H9 (cell line): ENCODE measurements at regions not wholly inside any gene's neighbourhood (a gene's known extent, or its start where the extent isn't known, plus 50 kb on each side); places are given as distances from the start of the nearest gene placed in this dataset.

Experiments
- DNase-seq: peaks from one replicate; pipeline ENCODE4 v3.0.0-alpha.2; 2017
- H2AFZ ChIP-seq: one replicate; pipeline ENCODE4 v1.6.1; 2013; ENCODE audit warnings: mild to moderate bottlenecking, low read length, control low read depth, moderate library complexity
- H2AK5ac ChIP-seq: 2 replicates; pipeline ENCODE4 v1.6.1; 2013; ENCODE audit warnings: low read length, control low read depth, mixed read lengths; ENCODE audit not compliant: insufficient read length
- H2BK120ac ChIP-seq: one replicate; pipeline ENCODE4 v1.6.1; 2013; ENCODE audit warnings: low read depth, mild to moderate bottlenecking, low read length, control low read depth, inconsistent platforms; ENCODE audit not compliant: poor library complexity, severe bottlenecking
- H2BK12ac ChIP-seq: 2 replicates; pipeline ENCODE4 v1.6.1; 2013; ENCODE audit warnings: low read length, control low read depth, mixed read lengths, low read depth; ENCODE audit not compliant: insufficient read length
- H2BK15ac ChIP-seq: 2 replicates; pipeline ENCODE4 v1.6.1; 2013; ENCODE audit warnings: low read depth, low read length, control low read depth
- H2BK20ac ChIP-seq: one replicate; pipeline ENCODE4 v1.6.1; 2013; ENCODE audit warnings: low read depth, mild to moderate bottlenecking, low read length, control low read depth, inconsistent platforms; ENCODE audit not compliant: poor library complexity, severe bottlenecking
- H2BK5ac ChIP-seq: 2 replicates; pipeline ENCODE4 v1.6.1; 2013; ENCODE audit warnings: low read length, control low read depth, mixed read lengths; ENCODE audit not compliant: insufficient read length
- H3K14ac ChIP-seq: 2 replicates; pipeline ENCODE4 v1.6.1; 2013; ENCODE audit warnings: low read length, control low read depth; ENCODE audit not compliant: insufficient read depth
- H3K18ac ChIP-seq: 2 replicates; pipeline ENCODE4 v1.6.1; 2013; ENCODE audit warnings: low read depth, mild to moderate bottlenecking, mixed read lengths, low read length, control low read depth; ENCODE audit not compliant: insufficient read length
- H3K23ac ChIP-seq: 2 replicates; pipeline ENCODE4 v1.6.1; 2013; ENCODE audit warnings: low read length, control low read depth, mixed read lengths, low read depth; ENCODE audit not compliant: insufficient read length
- H3K23me2 ChIP-seq: 2 replicates; pipeline ENCODE4 v1.6.1; 2013; ENCODE audit warnings: low read depth, mild to moderate bottlenecking, mixed read lengths, low read length, control low read depth; ENCODE audit not compliant: insufficient read length, poor library complexity, severe bottlenecking
- H3K27ac ChIP-seq: 2 replicates; pipeline ENCODE4 v1.5.1; 2013; ENCODE audit warnings: low read length, control low read depth, mixed read lengths, low read depth; ENCODE audit not compliant: insufficient read length
- H3K27me3 ChIP-seq: 2 replicates; pipeline ENCODE4 v1.6.1; 2013; ENCODE audit warnings: low read length, control low read depth, inconsistent platforms; ENCODE audit not compliant: insufficient read depth
- H3K4ac ChIP-seq: 2 replicates; pipeline ENCODE4 v1.6.1; 2013; ENCODE audit warnings: low read depth, mild to moderate bottlenecking, control low read depth, inconsistent platforms, low read length, moderate library complexity
- H3K4me1 ChIP-seq: 2 replicates; pipeline ENCODE4 v1.6.1; 2013; ENCODE audit warnings: low read length, control low read depth, inconsistent platforms; ENCODE audit not compliant: insufficient read depth
- H3K4me2 ChIP-seq: 2 replicates; pipeline ENCODE4 v1.6.1; 2013; ENCODE audit warnings: low read length, control low read depth, mixed read lengths; ENCODE audit not compliant: insufficient read length, insufficient read depth
- H3K56ac ChIP-seq: 2 replicates; pipeline ENCODE4 v1.6.1; 2013; ENCODE audit warnings: low read depth, mild to moderate bottlenecking, mixed read lengths, low read length, control low read depth; ENCODE audit not compliant: insufficient read length
- H3K79me1 ChIP-seq: 2 replicates; pipeline ENCODE4 v1.6.1; 2013; ENCODE audit warnings: low read depth, mild to moderate bottlenecking, moderate library complexity, low read length, control low read depth, inconsistent platforms; ENCODE audit not compliant: insufficient read depth, poor library complexity, severe bottlenecking
- H3K79me2 ChIP-seq: 2 replicates; pipeline ENCODE4 v1.6.1; 2013; ENCODE audit warnings: low read length, control low read depth, inconsistent platforms; ENCODE audit not compliant: insufficient read depth
- H3K9ac ChIP-seq: 2 replicates; pipeline ENCODE4 v1.6.1; 2013; ENCODE audit warnings: low read length, control low read depth, mixed read lengths; ENCODE audit not compliant: insufficient read length; ENCODE audit errors: extremely low read depth
- H3K9me3 ChIP-seq: one replicate; pipeline ENCODE4 v1.6.1; 2013; ENCODE audit warnings: low read depth, low read length, inconsistent platforms; ENCODE audit not compliant: control insufficient read depth
- H3T11ph ChIP-seq: one replicate; pipeline ENCODE4 v1.6.1; 2013; ENCODE audit warnings: mild to moderate bottlenecking, low read length, control low read depth, inconsistent platforms
- H4K20me1 ChIP-seq: one replicate; pipeline ENCODE4 v1.6.1; 2013; ENCODE audit not compliant: control insufficient read depth, insufficient read length, insufficient read depth
- H4K5ac ChIP-seq: 2 replicates; pipeline ENCODE4 v1.6.1; 2013; ENCODE audit warnings: low read depth, mild to moderate bottlenecking, mixed read lengths, low read length, control low read depth; ENCODE audit not compliant: insufficient read length
- H4K8ac ChIP-seq: replicated peaks from 2 replicates; pipeline ENCODE4 v1.6.1; 2013; ENCODE audit warnings: low read length, control low read depth, mixed read lengths, low read depth; ENCODE audit not compliant: insufficient read length
- H4K91ac ChIP-seq: 2 replicates; pipeline ENCODE4 v1.6.1; 2013; ENCODE audit warnings: low read depth, mild to moderate bottlenecking, moderate library complexity, mixed read lengths, low read length, control low read depth; ENCODE audit not compliant: insufficient read length
- H3K27ac Mint-ChIP-seq, 3 experiments: 2 replicates in 2 of 3; 3 replicates in 1 of 3; pipeline ENCODE4 v1.8.0; 2020 to 2021; ENCODE audit warnings: mixed read lengths in 3 of 3, mild to moderate bottlenecking in 1 of 3, moderate library complexity in 1 of 3
- H3K27me3 Mint-ChIP-seq: 2 replicates; pipeline ENCODE4 v1.8.0; 2021; ENCODE audit warnings: low read depth, mild to moderate bottlenecking, moderate library complexity, mixed read lengths
- H3K36me3 Mint-ChIP-seq, 3 experiments: 2 replicates in 2 of 3; 3 replicates in 1 of 3; pipeline ENCODE4 v1.8.0; 2020 to 2021; ENCODE audit warnings: low read depth in 3 of 3, mixed read lengths in 3 of 3; ENCODE audit not compliant: insufficient read depth in 1 of 3
- H3K4me1 Mint-ChIP-seq, 2 experiments: 2 replicates each; pipeline ENCODE4 v1.8.0; 2020; ENCODE audit warnings: mixed read lengths in 2 of 2
- H3K4me3 Mint-ChIP-seq, 2 experiments: 2 replicates in 1 of 2; 3 replicates in 1 of 2; pipeline ENCODE4 v1.8.0; 2020 to 2021; ENCODE audit warnings: mild to moderate bottlenecking in 2 of 2, mixed read lengths in 2 of 2, moderate library complexity in 1 of 2
- H3K9me3 Mint-ChIP-seq, 2 experiments: 2 replicates in 1 of 2; 3 replicates in 1 of 2; pipeline ENCODE4 v1.8.0; 2020; ENCODE audit warnings: mild to moderate bottlenecking in 2 of 2, mixed read lengths in 2 of 2, moderate library complexity in 1 of 2
- CTCF ChIP-seq: fragments of 200-600 bp; sonication (generic); conservative IDR thresholded peaks from 3 replicates; pipeline ENCODE4 v1.8.0; 2021; ENCODE audit warnings: antibody characterized with exemption, mild to moderate bottlenecking
- WGBS: extraction: QIAGEN DNeasy Blood & Tissue Kit; methylation state at CpG from one replicate; pipeline ENCODE4 v1.1.7; 2013; ENCODE audit warnings: missing lambda C conversion rate, low lambda C conversion rate, mixed read lengths; ENCODE audit not compliant: insufficient read length; ENCODE audit errors: extremely low coverage; 5-methylcytosine and 5-hydroxymethylcytosine counted together

- H3T11ph ChIP-seq, result no peak overlapping the region
- H3K27ac ChIP-seq, result no peak overlapping the region
- H3K4ac ChIP-seq, result no peak overlapping the region
- no peak overlapping the region for H2BK5ac ChIP-seq
- no CpG with 5 or more reads among the region's 1 CpG for WGBS
- H2BK12ac ChIP-seq, result no peak overlapping the region
- Mint-ChIP-seq H3K27me3 (no peaks in the 10 kb centered on the region), H3K27ac (no peak overlapping the region), H3K4me1 (0 out of 4 replicates have a peak, but pooled peaks cover 0 to 3% of the 10 kb centered on the region in 2 experiments), H3K36me3 (peaks cover 8 to 13% (median 10%) of the 10 kb centered on the region in 3 experiments; a peak in 6 of 7 replicates), H3K4me3 (no peak overlapping the region), H3K9me3 (peaks cover 5 to 13% of the 10 kb centered on the region in 2 experiments; a peak in 4 of 5 replicates)
- no peak overlapping the region for H4K8ac ChIP-seq
- no peak overlapping the region for H2BK20ac ChIP-seq
- H3K79me2 ChIP-seq, result no peaks in the 10 kb centered on the region
- no peak overlapping the region for H4K91ac ChIP-seq
- H3K56ac ChIP-seq, result no peak overlapping the region
- H4K5ac ChIP-seq, result no peak overlapping the region
- no peak for DNase-seq
- no peaks in the 10 kb centered on the region for H3K79me1 ChIP-seq
- H3K23ac ChIP-seq, result no peak overlapping the region
- H3K4me1 ChIP-seq, result no peaks in the 10 kb centered on the region
- no peaks in the 10 kb centered on the region for H3K23me2 ChIP-seq
- H4K20me1 ChIP-seq, result no peaks in the 10 kb centered on the region
- H3K14ac ChIP-seq, result no peak overlapping the region
- H3K18ac ChIP-seq, result no peak overlapping the region
- no peak overlapping the region for H3K9ac ChIP-seq
- no peaks in the 10 kb centered on the region for H3K9me3 ChIP-seq
- H3K27me3 ChIP-seq, result no peaks in the 10 kb centered on the region
- no peak overlapping the region for H3K4me2 ChIP-seq
- H2BK15ac ChIP-seq, result no peak overlapping the region
- no peak overlapping the region for H2BK120ac ChIP-seq
- no peak overlapping the region for H2AFZ ChIP-seq
- no peak for TF ChIP-seq CTCF
- no peak overlapping the region for H2AK5ac ChIP-seq
Measured at GRCh38 chr1:219310181-219310728, 136.6 kb downstream of the LYPLAL1 start.
